NCI-H446 (cell line): ENCODE measurements at regions not wholly inside any gene's neighbourhood (a gene's known extent, or its start where the extent isn't known, plus 50 kb on each side); places are given as distances from the start of the nearest gene placed in this dataset.

ENCODE experiments used
- DNase-seq, 2 experiments: peaks; one replicate each; lab custom pipeline; 2025; lab: John Stamatoyannopoulos, UW

GRCh38 chr19:5392486-5392885, 51.9 kb upstream of the PTPRS start:
- DNase-seq: no peak

DNA sequence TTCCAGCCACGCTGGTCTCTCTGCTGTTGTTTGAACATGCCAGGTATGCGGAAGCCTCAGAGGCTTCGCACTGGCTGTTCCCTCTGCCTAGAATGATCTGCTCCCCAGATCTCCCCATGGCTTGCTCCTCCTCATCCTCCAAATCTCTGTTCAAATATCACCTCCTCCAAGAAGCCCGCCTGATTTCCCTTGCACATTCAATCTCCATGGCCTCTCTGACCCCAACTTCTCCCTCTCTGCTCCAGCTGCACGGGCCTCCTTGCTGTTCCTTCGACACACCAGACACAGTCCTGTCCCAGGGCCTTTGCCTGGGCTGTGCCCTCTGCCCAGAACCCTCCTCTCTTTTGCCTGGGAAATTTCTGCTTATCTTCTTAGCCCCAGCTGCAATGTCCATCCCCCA, 52.5 kb upstream of the PTPRS start:
- DNase-seq: no peak

- no peak for DNase-seq
These were observed 54.2 kb upstream of the PTPRS start for GRCh38 chr19:5394551-5395505.

DNA sequence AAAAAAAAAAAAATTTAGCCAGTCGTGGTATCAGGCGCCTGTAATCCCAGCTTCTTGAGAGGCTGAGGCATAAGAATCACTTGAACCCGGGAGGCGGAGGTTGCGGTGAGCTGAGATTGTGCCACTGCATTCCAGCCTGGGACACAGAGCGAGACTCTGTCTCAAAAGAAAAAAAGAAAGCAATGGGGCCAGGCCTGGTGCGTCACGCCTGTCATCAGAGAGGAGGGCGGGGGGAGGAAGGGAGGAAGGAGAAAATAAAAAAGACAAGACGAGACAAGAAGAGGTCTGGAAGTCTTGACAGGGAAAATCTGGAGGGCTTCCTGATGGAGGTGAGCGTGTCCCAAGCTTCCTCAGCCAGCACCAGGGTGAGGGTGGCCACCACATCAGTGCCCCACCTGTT, 54.9 kb upstream of the PTPRS start:
- no peak for DNase-seq

DNA sequence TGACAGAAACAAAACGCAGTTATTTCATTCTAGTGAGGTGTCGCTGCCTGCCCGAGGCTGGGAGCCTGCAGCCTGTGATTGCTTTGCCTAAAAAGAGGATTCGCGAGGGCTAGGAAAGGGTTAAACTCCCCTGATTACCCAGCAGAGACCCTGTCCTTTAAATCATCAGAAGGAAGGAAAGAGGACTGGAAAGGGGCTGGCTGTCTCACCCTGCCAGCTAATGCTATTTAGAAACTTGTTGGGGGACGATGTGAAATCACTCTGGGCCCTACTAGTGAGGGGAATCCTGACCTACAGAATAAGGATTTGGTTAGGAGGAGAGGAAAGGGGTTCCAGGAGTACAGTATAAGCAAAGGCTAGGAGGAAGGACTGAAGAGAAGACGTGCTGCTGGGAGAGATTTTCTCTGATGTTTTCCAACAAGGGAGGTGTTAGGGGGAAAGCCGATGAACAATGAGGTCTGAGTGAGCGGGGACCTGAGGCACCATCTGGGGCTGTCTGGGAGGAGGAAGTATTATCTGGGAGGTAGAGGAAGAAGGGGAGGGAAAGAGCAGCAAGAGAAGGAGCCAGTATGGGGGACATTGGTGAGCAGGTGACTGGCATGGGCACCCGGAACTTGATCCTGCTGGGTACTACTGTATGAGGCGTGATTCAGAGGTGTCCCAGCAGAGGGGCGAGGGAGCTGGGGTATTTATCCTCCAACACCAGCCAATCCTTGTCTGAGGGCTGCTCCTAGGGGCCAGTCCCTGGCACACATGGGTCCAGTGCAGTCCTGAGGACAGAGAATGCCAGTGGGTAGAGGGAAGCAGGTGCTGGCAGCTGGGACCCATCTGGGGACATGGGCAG, 55.7 kb upstream of the PTPRS start:
- no peak for DNase-seq

- no peak for DNase-seq
These were observed 56.4 kb upstream of the PTPRS start for GRCh38 chr19:5396963-5397362.

DNA sequence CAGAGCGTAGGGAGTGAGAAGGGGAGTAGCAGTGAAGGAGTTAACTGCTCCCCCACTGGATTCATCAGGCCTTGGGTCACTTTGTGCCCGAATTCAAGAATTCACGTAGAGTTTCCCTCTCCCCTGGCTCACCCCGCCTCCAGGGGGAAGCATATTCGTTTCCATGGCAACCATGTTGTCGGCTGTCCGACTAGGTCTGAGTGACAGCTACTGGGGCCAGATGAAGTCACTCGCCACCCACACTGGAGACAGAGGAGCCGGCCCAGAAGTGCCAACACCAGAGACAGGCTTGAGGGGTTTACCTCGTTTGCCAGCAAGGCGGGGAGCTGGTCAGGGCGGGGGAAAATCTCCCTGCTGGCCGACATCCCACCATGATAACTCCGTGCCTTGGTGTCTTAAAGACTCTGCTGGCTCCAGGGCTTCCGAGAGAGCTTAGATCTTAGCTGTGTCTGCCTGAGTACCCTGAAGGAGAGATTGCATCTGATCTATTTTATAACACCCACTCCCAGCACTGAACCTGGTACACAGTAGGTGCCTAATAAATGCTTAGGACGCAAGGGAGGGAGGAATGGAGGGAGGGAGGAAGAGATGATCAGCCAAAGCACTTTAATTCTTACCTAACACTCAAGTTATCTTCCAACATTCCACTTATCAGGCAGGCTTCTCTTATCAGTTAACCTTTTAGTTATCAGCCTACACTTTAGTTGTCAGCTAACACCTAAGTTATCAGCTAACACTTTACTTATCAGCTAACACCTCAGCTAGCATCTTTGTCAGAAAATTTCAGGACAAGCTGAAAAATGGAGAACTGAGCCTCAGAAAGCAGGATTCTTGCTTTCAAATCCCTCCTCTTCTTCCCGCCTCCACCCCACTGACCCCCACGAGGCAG, 57.2 kb upstream of the ZNRF4 start:
- DNase-seq: peak in 1 of 2 experiments; percentile 35

GRCh38 chr19:5398693-5399057, 56.5 kb upstream of the ZNRF4 start:
- DNase-seq: no peak

GRCh38 chr19:5403968-5404640, 51.1 kb upstream of the ZNRF4 start:
- peak in 1 of 2 experiments; percentile 26 for DNase-seq
